NCI-H187 treated with DMSO at 0.1 percent for 48 hours (cell line): ENCODE measurements at regions not wholly inside any gene's neighbourhood (a gene's known extent, or its start where the extent isn't known, plus 50 kb on each side); places are given as distances from the start of the nearest gene placed in this dataset.

Experiments
- DNase-seq: peaks from one replicate; lab custom pipeline; 2025; lab: John Stamatoyannopoulos, UW

DNA sequence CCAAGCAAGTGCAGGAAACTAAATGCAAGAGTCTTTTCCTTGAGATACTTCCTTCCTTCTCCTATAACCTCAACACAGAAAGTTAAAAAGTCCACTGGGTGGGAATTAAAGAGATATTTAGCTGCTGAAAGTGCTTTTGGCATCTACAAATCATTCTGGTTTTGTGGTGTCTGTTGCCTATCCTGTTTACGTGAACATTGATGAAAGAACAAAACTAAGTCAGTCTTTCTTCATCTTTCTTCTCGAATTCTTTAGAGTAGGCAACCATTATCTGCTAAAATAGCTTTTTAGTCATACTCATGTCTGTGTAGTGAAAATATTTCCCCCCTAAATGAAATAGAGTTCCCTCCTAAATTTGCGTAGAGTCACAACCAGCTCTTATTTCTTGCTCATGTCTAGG lies 838.6 kb downstream of the GATA3 start:
- DNase-seq: no peak

DNA sequence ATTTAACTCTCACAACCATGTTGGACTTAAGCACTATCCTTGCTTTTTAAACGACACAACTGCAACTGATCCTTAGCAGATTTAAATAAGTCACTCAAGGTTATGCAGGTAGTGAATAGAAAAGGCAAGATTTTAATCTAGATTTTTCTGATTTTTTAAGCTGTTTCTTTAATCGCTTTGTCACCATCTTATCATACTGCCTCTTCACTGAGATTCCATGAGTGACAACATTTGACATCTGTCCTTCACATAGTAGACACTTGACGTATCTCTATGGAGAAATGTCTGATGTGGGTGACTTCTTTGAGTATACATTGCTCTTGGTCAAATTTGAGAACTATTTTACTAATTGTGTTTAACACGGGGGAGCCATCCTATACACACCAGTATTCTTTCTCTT lies 839.7 kb downstream of the GATA3 start:
- DNase-seq: no peak

DNA sequence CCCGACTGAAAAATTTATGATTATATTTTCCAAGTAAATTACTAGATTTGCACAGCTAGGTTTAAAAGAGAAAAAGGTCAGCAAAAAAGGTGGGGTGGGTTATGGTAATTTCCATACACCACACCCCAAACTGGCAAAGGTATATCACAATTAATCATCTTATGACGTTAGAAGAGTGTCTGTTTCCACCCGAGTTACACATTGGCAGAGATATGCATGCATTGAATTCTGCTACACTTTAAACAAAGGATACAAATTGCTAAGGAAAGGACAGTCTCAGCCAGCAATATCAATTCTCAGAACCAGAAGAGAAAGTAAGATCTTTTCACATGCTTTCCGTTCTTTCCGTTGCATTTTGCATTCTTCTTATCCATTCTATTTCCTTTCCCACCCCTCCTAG lies 843.3 kb downstream of the GATA3 start:
- no peak for DNase-seq

DNA sequence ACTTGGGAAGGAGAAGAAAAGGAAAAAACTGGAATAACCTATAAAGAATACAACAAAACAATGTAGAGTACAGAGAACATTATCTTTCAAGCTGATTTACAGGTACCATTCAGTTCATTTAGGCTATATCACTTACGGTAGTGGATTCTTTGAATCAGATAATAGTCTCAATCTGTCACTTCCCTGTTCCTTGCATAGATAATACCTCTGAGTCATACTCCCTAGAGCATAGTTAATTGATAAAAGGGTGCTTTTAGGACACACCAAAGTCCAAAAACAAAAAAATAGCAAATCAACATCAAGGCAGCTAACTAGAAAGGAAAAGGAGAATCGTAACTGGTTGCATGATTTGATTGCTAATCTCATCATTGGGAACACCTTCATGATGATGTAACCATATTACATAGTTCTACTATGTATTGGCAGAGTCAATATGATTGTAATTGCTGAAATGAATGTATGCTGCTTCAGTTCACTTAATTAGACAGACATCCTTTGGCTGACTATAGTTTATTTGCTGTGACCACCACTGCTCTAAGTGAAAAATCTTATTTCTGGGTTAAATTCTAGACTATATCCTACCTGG lies 844.4 kb downstream of the GATA3 start:
- no peak for DNase-seq

DNA sequence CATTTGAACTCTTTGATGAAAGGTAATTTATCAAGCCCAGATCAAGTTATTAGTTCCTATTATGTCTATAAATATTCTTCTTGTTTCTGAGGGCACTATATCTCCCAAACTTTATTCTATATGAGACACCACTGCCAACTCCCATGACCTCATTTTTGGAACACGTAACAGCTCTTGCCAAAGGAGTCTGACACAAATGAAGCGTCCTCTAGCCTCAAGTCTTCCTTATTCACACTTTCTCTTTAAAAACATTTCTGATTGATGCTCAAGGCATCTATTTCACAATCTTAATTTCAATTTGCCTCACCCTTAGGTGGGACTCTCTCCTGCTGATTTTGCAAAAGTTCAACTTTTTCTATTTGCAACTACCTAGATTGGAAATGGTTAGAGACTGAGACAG lies 848.4 kb downstream of the GATA3 start:
- DNase-seq: no peak

DNA sequence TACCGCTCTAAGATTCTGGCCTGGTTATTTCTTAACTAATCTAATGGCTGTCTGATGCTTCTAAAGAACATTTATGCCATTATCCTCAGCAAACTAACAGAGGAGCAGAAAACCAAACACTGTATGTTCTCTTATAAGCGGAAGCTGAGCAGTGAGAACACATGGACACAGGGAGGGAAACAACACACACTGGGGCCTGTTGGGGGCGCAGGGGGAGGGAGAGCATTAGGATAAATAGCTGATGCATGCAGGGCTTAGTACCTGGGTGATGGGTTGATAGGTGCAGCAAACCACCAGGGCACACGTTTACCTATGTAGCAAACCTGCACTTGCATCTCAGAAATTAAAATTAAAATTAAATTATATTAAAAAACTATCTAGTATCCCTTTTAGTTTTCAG lies 853.5 kb downstream of the GATA3 start:
- DNase-seq: no peak

DNA sequence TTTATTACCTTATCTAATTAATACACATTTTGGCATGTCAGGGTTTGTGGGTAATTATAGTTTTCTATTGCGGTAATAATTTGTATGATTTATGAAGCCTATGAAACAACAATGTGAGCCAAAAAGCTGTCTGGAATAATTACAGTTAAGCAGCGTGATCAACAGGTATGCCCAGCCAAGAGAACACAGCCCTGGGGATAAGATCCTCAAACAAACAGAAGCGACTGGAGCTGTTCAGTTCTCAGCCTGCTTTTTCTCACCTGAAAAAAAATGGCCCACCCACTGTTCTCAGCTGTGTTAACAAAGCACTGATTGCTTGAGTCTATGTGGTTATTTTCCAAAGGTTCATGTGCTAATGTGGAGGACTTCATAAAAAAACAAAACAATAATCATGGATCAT lies 855.8 kb downstream of the GATA3 start:
- DNase-seq: no peak

DNA sequence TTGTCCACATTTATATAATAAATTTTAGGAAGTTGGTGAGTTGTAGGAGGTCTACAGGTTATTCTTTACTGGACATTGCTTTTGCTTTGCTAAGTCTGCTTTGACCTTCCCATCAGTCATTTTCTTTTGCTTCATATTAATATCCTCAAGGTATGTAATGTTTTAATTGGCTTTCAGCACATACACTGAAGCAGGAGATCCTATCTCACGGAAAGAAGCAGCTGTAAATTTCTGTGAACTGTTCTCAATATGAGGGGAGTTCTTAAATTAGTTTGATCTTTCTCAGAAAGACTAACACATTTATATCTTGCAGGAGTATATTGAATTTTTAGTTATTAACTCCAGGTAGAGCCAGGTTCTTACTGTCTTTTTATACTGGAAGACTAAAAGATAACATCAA lies 856.5 kb downstream of the GATA3 start:
- no peak for DNase-seq

DNA sequence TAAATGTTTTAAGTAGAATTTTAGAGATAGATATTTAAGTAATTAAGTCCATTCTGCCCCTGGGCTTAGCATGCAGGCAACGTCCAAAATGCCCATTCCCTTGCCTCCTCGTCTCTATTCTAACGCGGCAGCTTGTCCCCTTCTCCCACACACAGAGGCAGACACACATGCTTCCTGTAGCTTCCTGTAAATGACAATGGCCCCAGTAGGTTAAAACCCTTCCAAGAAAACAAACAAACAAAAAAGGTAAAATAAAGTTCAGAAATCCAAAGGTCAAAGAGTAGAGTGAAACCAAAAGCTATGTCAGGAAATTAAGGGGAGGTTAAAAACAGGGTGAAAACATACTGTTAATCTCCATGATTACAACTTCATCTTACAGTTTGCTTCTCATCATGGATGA lies 857.6 kb downstream of the GATA3 start:
- DNase-seq: no peak

DNA sequence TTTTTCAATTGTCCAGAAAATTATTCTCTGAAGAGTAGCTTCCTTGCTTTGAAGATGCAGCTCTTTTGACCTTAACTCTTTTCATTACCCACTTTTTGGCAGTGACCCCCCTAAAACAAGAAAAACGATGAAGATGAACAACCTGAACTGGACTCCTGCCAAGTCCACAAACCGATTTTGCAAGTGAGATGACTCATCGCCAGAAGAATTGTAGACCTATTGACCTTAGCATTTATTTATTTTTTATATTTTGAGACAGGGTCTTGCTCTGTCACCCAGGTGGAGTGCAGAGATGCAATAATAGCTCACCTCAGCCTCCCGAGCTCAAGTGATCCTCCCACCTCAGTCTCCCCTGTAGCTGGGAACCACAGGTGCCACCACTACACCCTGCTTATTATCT lies 859.2 kb downstream of the GATA3 start:
- no peak for DNase-seq

DNA sequence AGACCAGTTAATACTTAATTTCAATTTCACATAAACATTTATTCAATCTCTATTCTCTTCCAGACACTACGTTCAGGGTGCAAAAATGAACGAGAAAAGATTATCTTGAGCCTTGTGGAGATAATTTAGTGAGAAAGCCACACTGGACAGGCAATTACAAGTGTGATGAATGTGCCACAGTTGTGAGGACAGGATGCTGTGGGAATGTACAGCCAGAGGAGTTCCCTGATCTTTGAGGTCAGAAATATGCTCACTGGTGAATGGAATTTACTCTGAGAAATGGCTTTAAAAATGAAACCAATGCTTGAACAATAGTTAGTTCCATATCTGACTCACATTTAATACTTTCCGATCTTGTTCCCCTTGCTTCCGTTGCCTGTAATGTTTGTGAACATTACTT lies 864.8 kb downstream of the GATA3 start:
- no peak for DNase-seq

DNA sequence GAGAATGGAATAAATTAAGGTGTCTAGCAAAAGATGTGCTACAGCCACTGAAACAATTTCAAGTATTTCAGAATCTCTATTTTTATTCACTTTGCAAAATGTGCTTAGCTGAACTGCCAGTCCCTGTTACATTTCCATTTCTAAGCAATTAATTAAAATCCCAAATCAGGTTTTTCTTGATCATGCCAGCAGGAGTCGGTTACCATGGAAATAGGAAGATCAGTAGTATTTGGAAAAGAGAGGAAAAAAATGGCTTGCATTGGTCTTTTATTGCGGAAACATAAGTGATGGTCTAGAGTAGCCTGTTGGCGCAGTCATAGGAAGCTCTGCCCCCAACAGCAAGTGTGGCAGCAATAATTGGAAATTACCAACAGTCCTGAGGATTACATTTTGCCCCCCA lies 867.1 kb downstream of the GATA3 start:
- DNase-seq: no peak

DNA sequence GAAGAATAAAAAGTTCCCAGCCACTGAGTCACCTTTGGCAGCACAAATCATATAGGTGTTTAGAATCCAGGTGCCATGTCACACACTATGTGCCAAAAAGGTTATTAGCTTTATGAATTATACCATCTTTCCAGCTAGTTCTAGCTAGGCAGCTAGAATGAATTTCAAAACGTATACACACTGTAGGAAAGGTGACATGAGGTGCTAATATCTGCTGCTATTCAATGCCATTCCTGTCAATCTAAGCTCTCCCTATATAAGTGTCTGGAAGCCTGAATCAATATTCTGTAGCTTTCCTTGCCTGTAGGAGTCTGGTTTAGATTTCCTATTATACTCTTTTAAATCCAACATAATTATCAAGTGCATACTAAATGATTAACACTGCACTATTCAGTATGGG lies 868.6 kb downstream of the GATA3 start:
- DNase-seq: no peak

DNA sequence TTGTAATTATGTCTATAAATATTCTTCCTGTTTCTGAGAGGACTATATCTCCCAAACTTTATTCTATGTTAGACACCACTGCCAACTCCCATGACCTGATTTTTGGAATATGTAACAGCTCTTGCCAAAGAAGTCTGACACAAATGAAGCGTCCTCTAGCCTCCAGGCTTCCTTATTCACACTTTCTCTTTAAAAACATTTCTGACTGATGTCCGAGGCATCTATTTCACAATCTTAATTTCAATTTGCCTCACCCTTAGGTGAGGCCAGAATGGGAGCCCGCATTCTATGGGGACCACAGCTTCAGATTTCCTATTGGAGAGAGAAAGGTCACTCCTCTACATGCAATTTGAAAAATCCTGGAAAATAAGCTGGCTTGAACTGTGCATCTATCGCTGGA lies 873.2 kb downstream of the GATA3 start:
- DNase-seq: no peak

DNA sequence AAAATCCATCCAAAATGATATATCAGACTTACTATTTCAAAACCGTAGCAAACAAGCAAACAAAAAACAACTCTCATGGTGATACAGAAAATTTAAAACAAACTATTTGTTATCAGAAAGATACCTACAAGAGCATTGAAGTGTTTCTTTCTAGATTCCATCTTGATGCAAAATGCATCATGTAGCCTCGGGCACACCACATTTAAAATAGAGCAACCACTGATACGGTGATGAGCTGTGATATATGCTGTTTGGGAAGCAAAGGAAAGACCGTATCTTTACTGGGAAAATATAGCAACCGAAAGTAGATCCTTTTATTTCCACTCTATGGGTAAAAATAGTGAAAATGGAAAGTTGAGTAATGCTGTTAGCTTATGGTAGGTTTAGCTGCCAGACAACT lies 892.0 kb downstream of the GATA3 start:
- DNase-seq: no peak

DNA sequence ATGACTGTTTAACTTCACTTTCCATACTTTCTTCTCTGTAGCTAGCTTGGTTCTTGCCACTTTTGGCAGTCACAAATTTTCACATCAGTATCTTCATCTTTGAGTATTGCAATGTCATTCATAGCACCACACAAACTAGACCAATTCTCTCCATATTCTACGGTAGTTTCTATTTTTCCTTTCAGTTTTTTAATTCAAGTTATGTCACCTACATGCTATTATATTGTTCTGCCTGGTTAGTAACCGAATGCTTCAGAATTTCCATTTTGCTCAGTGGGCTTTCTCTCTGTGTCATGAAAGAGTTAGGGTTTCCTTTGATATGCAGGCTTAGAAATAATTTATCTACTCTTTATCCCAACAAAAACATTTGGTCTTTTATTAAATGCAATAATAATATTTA lies 896.5 kb downstream of the GATA3 start:
- no peak for DNase-seq

DNA sequence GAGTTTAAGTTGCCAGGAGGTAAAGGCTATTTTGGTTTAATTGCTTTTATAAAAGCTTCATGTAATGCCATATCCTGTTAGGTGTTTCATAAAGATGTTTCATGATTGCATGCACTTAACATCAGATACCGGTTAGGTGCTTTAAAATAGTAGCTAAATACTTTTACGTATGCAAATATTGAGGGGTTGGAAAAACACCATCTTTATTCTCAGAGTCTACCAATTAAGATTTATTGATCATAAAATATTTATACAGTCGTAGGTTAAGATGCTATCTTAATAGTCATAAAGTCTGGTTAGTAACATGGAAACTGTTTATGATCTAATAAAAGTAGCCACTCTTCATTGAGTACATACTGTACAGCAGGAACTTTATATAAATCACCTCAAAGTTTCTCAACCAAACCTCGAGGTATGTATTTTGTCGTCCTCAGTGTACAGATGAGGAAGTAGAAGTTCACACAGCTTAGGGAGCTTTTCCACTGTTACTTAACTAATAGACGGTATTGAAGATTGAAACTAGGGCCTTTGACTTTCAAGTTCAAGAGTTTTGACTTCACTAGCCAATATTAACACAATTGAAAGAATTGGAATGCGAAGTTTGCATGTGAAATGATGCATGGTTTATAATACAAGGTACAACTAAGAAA lies 897.1 kb downstream of the GATA3 start:
- DNase-seq: no peak

DNA sequence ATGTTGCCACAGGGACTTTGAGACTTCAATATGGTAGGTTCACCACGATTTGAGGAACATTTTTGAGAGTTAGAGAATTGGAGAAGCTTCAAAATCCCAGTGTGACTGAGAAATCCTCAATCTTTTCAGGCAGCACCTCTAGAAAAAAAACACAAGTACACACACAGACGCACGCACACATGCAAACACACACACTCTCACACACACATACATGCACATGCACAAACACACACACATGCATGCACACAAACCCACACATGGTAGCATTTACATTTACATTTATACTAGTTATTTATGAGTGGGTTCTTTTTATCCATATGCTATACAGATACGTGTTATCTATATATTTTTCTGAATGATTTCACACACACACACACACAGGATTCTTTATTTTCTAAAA lies 901.9 kb downstream of the GATA3 start:
- no peak for DNase-seq

DNA sequence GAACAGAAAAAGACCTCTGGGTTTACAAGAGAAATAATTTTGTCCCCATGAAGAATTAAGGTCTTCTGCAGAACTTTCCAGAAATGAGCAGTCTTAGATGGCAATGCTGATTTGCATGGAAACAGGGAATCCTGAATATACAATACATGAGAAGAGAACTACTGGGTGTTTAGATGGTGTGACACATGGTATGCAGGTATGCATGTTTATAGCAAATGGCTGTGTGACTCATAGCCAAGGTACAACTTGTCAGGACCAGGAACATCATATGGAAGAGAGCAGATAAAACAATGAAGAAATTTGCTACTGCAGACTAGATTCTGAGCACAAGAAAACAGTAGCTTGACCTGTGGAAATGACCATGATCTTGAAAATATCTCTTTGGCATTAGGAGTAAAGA lies 907.8 kb downstream of the GATA3 start:
- no peak for DNase-seq

DNA sequence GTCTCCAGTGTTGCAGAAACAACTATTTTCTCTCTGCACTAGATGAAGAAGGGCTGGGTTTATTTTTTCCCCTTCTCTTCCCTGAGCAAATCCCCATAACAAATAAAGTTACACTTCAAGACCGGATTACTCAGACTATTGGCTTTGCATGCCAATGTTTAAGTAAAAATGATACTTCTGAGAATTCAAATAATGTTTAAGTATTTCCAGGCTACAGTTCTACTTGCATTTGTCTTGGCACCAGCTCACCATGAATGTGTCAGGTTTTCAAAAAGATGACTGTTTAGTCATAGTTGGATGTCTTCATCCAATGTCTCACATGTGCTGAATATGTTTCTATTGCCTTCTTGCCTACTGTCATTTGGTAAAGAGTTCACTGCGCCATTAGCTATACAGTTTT lies 912.6 kb downstream of the GATA3 start:
- no peak for DNase-seq

DNA sequence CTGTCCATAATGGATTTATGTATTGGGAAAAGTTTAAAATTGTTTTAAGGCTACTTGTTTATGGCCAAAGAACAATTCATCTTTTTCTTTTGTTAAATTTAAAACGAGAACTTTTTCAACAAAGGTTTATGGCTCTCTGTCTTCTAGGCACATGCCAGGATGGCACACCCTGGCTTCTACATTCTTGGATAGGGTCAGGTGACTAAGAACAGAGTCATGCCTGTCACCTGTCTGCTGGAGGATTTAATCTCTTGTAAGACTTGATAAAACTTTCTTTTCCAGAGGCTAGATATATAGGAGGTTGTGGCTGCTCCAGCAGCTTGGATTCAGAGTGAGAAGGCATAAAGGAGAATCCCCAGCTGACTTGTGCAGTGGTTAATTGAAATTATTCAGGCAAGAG lies 915.4 kb downstream of the GATA3 start:
- no peak for DNase-seq

DNA sequence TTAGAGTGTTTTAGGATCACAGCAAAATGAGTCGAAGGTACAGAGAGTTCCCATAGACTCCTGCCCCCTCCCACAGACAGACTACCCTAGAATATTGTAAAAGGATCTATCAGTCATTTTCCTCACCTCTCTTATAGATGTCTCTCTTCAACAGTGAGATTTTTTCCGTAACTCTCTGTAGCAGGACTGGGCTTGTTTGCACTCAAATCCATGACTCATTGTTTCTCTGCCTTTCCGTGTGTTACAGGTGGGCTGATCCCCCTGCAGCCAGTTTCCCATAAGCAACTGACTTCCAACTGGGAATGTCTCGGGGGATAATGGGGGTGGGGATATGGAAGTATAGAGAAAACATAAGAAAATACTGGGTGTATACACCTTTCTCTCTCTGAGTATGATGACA lies 921.0 kb downstream of the GATA3 start:
- no peak for DNase-seq

DNA sequence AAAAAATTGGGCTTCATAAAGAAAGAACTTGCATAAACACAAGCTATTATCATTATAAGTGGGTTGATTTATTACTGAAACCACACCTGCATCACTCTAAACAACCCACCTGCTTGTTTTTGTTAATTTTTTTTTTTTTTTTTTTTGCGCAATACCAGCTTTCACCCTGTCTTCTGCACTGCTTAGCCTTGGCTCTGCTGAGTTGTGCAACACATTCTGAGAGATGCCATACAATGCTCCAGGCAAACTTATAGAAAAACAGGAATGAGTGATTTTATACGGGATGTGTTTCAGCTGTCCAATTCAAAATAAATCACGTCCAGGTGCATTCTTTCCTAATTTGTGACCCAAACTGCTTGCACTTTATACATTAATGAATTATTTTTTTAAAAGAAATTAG lies 923.6 kb downstream of the GATA3 start:
- DNase-seq: no peak

DNA sequence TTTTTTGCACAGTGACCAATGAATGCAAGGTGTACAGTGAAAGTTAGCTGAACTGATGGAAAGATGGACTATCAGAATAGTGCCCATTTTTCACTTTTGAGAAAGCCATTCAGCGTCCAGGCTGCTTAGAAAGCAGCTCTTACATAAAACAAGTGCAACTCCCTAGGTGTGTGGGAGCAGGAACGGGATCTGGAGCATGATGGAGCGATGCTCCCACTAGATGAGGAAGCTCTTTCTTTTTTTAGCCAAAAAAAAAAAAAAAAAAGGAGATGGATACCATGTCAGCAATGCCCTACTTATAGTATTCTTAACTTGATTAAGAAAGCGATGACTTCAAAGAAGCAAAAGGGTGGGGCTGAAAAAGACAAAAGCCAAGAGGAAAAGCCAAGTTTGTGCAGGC lies 925.5 kb downstream of the GATA3 start:
- no peak for DNase-seq

DNA sequence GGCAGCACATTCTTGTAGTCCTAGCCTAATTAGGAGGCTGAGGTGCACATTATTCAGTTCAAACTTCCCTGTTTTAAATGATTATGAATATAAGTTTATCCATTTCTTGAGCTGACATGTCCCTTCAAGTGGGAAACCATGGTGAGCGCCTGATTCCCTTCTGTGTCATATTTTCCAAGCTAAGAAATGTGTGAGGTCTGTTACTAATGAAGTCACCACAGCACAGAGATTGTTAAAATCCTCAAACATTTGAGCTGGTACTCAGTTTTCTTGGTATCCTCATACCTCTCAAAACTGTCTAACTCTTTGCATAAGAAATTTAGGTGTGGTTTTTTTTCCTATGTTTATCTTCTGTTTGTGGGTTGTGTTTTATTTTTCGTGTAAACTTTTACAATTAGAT lies 926.8 kb downstream of the GATA3 start:
- no peak for DNase-seq
